ENCODE measurements at regions not wholly inside any gene's neighbourhood (a gene's known extent, or its start where the extent isn't known, plus 50 kb on each side); places are given as distances from the start of the nearest gene placed in this dataset.
"Not testable (repeated sequence)": the region's sequence is repeated elsewhere in the genome, so short reads cannot be mapped to it uniquely, and the experiment has no call there.

DNA sequence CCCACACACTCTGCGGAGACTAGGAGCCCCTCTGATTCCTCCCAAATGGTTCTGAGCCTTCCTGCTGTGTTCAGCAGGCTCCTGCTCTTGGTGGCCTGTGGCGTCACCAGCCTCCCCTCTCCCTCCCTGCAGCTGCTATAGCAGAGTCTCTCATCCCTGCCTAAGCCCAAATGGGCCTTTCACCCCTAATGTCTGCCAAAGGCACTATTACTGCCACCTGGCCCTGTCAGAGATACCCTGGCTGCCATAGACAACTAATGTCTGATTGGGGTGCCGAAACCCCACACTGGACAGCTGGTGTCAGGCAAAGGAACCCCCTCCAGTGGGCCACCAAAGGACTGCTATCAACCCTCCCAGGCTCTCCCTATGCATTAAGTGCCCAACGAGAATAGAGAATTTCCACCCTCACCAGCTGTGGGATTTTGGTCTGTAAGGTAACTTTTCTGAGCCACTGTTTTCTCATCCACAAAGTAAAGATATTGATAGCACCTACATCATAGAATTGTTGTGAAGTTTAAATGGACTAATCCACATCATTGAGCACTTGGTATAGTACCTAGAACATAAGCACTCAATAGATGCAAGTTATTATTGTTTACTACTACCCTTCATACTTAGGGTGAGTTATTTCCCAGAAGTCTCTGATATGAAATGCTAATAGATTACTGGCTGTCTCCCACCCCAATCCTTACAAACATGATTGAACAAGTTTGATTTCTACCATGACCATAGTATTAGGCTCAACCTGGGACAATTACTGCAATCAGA is 421.3 kb downstream of the MID1IP1 start:
- no peak for DNase-seq (ENCODE audit: low read depth)

DNA sequence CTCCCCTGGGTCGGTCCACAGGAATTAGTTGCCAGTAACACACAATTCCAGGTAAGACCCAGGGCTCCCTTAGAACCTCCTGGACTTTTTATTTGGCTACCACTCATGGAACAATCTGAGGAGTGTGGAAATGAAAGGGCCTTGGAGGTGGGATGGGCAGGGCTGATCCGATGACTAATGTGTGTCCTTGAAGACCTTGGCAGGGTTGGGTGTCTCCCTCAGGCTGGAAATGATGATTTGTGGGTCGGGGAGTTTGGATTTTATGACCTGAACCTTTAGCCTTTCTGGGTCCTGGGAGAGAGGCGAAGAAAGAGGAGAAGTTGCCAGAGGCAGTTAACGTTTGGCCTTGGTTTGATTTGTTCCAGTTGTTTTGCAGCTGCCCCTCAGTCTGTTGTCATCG is 425.0 kb downstream of the MID1IP1 start:
- DNase-seq (ENCODE audit: low read depth): no peak

DNA sequence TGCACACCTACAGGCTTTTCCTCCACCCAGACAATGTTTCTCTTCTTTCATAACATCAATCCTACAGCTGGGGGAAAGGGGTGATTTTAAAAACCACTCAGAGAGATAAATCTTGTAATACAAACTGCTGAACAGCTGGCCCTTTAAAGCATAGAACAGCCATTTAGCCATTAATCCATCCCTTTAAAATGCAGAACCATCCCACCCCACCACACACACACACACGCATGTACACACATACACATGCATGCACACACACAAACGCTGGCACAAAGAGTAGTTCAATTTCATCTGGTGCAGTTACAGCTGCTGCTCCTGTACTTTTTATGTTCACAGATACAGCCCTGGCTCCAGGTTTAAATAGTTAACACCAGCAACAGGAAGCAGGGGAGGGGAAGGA is 426.1 kb downstream of the MID1IP1 start:
- DNase-seq (ENCODE audit: low read depth): no peak

DNA sequence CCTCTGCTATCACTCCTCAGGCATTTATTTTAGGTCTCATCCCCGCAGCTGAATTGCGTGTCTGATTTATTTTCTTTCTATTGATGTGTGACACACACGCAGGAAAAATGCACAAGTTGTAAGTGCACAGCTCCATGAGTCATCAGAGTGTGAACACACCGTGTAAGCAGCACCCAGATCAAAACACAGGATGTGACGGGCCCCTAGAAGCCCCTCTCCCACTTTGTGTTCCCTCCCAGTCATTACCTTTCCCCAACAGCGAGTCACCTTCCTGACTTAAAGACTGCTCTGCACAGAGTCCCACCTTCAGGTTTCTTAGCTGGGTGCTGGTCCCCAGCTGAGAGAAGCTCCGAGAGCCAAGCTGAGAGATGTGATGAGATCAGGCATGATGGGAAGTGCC is 436.7 kb downstream of the MID1IP1 start:
- DNase-seq (ENCODE audit: low read depth): no peak

DNA sequence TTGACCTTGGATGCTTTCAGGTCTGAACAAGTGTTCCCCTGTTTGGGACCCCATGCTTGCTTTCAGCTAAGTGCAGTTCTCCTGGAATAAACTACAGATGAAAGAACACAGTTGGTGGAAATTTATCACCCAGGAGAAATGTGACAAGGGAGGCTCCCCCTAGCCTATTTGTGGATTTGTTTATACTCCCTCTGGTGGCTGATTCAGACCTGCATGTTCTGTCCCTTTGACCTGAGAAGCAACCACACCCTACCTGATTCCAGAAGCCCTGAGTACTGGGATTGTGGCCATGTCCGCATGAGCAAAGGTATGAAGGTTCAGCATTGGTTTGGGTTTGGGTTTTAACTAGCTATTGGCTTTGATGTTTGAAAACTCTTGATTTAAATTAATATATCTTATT is 440.9 kb downstream of the MID1IP1 start:
- DNase-seq (ENCODE audit: low read depth): peak; percentile 4

DNA sequence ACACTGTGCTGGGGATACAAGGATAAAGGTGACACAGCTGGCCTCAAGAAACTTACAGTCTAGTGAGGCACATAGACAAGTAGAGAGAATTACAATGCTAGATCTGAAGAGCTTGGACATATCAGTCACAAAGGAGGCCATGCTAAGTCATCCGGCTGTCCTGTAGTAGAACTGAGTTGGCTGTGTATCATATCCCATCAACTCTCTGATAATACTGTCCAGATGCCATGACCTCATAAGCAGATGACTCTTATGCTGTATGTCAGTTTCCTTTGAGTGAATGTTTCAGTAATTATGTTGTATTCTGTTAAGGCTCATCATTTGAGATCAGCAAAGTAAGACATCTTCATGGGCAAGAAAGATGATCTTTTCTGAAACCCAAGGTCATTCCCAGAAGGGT is 442.9 kb downstream of the MID1IP1 start:
- DNase-seq (ENCODE audit: low read depth): no peak

DNA sequence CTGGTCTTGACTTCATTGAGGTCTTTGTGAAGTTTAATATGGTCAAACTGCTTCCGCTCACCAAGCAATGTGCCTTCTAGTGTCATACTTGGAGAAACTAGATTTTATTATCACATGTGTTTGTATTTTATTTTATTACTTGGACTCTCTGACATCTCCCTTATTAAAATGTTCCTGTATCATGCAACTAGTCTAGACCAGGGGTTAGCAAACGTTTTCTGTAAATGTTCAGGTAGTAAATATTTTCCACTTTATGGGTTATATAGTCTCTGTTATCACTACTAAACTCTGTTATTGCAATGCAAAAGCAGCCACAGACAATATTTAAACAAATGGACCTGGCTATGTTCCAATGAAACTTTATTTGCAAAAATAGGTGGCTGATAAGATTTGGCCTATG is 443.8 kb downstream of the MID1IP1 start:
- DNase-seq (ENCODE audit: low read depth): no peak

DNA sequence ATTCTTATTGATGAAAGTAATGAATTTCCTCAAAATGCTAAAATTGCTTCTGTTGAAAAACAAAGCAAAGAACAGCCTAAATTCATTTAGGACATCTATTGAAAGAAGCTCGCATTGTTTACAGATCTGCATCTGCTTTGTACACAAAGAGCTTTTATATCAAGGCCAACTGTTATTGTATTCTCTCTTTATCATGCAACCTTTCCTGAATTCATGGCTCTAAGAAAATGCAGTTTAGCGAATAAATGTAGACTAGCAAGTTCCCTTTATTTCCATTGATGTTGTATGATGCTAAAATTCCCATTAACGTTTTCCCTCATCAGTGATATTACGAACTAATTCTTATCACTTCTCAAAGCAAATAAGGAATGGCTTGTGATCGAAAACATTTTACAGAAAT is 446.3 kb downstream of the MID1IP1 start:
- no peak for DNase-seq (ENCODE audit: low read depth)

DNA sequence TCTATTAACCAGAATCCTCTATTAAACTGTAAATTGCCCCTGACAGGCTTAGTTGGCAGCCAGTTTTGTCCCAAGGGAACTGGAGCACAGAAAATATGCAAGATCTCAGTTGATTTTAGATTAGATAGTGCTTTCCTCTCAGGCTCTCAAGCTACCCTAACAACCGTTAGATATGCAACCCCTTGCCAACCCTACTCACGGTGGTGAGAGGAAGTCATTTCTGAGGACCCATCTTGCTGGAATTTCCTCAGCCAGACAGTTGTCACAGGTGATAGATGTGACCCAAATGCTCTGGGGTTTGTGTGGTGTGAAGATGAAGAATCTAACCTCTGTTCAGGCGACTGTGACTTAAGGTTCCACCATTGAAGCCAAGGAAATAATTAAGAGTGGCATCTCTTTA is 447.1 kb downstream of the MID1IP1 start:
- no peak for DNase-seq (ENCODE audit: low read depth)

DNA sequence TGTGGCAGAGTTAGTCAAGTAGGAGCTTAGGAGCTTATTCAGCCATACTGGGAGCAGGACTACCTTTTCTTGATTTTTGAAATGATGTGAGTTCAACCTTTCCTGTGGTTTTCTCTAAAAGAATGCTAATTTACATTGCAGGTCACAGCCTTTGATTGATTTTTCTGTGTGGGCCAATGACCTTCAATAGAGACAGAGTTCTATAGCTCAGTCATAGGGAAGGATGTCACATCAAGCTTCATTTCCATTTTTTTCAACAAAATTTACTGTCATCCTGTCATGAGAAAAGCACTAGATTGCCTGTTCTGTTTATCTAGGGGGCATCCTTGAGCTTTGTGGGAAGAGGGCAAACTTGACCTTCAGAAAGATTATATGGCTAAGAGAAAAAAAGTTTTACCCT is 448.7 kb downstream of the MID1IP1 start:
- no peak for DNase-seq (ENCODE audit: low read depth)

DNA sequence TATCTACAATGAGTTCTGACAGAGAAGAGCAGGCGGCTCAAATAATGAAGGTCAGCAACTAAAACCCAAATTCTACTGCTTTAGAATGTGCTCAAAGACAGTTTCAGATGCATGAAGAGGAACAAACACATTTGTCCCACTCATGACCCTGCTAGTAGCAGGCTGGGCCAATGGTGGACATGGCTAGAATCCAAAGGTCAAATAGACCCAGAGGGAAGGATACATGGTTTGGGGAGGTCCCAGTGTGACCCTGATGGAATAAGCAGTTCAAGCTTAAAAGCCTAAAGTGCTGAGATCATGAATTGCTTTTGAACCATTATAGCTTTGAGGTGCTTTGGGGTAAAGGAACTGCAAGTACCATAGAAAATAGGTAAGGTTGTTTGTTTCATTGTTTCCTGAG is 450.7 kb downstream of the MID1IP1 start:
- DNase-seq (ENCODE audit: low read depth): no peak

DNA sequence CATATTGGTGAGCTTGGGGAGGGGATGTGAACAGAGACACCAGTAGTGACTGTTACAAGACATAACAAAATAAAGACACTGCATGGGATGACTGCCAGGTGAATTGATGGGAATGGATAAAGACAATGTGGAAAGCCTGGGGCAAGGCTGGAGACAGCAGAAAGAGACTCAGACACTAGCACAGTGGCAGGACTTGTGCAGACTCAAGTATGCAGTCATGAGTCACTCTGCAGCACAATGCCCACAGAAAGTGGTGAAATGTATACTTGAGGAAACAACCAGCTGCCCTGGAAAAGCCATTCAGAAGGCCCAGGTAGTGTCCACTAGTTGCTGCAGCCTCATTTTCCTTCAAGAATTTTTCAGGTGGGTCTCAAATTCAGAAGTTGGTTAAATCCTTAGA is 452.3 kb downstream of the MID1IP1 start:
- DNase-seq (ENCODE audit: low read depth): peak; percentile 1

DNA sequence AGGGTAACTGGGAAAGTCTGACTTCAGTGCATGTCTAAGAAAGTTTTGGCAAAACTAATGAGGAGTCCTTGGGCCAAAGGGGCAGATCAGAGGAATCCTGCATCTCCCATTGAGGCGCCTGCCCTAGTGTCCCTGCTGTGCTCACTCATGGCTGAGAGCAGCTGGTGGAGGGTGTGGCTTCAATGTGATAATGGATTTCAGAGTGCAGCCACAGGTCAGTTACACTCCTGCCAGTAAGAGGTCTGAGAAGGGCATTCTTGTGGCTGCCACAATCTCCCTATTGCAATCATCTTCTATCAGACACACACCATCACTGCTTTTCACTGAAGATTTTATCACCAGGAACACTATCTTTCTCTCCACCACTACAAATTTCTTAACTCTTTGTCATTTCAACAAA is 457.1 kb downstream of the MID1IP1 start:
- no peak for DNase-seq (ENCODE audit: low read depth)

DNA sequence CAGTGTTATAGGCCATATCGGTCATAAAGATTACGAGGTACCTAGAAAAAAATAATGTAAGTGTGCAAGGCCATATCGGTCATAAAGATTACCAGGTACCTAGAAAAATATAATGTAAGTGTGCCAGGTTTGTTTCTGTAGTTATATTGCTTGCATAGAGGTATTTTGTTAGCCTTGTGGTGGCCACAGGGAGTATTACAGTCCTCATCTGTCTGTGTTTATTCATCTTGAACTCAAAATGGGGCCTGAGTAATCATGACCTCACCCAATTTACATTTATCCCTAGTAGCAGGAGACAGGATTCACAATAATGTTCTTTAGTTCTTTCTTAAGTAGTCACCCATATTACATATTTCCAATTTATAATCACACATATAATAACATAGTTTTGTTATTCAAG is 459.7 kb downstream of the MID1IP1 start:
- no peak for DNase-seq (ENCODE audit: low read depth)

DNA sequence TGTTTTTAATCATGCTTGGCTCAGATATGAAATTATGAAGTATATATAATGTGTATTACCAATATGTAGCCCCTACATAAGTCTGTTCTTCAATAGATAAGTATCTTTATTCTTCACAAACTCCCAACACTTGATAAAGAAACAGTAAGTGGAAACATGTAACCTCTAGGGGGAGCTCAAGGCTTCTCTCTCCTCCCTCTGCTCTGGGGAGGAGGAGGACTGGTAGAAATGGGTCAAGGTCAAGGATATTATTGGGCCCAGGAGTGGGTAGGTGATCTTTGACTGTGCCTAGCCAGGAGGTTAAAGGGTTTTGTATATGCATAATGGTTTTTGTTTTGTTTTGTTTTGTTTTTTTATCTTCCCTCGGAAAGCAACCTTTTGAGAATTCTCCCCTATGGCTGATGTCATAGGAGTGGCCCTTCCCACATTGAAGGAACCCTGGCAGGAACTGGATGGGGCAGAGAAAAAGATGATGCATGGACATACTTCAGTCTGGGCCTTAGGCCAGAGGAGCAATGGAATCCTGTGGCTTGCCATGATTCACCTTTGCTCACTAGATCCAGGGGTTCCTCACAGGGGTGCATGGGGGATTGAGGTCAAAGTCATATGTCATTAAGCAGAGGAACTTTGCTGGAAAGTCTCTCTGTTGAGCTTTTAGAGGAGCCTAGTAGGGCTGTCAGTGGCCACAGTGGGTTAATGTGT is 460.3 kb downstream of the MID1IP1 start:
- DNase-seq (ENCODE audit: low read depth): peak; percentile 39

DNA sequence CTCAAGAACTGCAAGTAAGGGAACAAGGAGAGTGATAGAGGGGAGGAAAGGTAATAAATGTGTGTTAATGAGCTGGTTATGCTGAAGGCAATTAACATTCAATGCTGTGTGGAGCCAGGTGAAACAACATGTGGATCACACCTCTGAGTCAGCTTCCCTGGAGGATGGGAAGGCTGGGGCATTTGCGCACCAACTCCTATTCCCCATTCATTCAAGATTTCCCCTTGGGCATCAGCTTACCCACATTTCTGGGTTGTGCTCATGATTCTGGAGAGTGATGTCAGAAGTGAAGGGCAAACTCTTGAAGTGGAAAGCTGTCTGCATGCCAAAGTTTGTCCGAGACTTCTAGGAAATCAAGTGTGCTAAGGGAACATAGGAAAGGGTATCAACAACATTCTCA is 461.4 kb downstream of the MID1IP1 start:
- DNase-seq (ENCODE audit: low read depth): no peak

DNA sequence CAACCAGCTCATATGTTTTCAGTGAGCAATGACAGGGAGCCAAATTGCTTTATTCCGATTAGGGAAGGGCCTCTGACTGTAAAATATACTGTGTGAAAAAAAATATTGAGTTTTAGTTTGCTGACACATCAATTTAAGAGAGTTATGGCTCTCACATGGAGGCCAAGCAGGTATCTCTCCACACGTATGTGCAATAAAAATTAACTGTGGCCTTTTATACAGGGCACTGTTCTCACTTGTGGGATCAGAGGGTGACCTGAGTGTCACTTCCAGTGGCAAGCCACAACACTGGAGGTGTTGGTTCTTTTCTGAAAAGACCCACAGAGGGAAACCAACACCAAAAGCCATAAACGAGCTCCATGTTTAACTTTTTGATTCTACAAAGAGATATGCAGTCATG is 462.8 kb downstream of the MID1IP1 start:
- no peak for DNase-seq (ENCODE audit: low read depth)

DNA sequence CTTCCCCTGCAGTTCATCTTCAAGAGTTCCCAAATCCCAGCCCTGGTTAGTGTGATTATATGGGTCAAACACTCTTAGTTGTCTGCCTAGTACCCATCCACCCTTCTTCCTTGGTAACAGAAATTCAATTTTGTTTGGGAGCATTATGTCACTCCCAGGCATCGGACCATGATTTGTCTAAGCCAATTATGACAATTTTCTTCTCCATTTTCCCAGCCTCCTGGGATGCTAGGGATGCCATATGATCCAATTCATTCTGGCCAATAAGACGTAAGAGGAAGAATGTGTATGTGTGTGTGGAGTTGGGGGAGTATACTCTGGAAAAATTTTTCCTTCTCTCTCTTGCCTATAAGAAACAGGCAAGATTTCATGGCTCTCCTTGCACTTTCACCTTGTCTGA is 465.9 kb downstream of the MID1IP1 start:
- no peak for DNase-seq (ENCODE audit: low read depth)

DNA sequence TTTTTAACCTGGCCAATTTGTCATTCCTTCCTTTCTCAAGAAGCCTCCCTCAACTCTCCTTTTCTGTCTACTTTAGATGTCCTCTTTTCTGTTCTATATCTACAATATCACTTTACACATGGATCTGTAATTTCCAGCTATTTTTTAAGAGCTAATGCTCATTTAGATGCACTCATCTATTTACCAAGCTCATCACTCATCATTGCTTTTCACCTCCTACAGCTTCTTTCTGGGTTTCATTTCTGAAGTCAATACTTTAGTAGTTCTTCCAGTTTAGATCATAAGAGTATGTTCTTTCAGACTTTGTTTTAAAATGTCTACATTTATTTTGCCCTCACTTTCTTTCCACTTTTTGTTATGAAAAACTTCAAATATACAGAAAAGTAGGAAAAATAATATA is 466.9 kb downstream of the MID1IP1 start:
- no peak for DNase-seq (ENCODE audit: low read depth)

DNA sequence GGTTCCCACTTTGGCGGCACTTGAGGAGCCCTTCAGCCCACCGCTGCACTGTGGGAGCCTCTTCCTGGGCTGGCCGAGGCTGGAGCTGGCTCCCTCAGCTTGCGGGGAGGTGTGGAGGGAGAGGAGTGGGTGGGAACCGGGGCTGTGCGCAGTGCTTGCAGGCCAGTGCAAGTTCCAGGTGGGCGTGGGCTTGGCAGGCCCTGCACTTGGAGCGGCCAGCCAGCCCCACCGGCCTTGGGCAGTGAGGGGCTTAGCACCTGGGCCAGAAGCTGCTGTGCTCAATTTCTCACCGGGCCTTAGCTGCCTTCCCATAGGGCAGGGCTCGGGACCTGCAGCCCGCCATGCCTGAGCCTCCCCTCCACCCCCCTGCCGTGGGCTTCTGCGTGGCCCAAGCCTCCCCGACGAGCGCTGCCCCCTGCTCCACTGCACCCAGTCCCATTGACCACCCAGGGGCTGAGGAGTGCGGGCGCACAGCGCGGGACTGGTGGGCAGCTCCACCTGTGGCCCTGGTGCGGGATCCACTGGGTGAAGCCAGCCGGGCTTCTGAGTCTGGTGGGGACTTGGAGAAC is 474.3 kb downstream of the MID1IP1 start:
- no peak for DNase-seq (ENCODE audit: low read depth)

DNA sequence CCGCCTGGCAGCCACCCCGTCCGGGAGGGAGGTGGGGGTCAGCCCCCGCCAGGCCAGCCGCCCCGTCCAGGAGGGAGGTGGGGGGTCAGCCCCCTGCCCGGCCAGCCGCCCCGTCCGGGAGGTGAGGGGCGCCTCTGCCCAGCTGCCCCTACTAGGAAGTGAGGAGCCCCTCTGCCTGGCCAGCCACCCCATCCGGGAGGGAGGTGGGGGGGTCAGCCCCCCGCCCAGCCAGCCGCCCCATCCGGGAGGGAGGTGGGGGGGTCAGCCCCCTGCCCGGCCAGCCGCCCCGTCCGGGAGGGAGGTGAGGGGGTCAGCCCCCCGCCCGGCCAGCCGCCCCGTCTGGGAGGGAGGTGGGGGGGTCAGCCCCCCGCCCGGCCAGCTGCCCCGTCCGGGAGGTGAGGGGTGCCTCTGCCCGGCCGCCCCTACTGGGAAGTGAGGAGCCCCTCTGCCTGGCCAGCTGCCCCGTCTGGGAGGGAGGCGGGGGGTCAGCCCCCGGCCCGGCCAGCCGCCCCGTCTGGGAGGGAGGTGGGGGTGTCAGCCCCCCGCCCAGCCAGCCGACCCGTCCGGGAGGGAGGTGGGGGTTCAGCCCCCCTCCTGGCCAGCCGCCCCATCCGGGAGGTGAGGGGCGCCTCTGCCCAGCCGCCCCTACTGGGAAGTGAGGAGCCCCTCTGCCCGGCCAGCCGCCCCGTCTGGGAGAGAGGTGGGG is 476.6 kb downstream of the MID1IP1 start:
- not testable (repeated sequence) for DNase-seq (ENCODE audit: low read depth)

DNA sequence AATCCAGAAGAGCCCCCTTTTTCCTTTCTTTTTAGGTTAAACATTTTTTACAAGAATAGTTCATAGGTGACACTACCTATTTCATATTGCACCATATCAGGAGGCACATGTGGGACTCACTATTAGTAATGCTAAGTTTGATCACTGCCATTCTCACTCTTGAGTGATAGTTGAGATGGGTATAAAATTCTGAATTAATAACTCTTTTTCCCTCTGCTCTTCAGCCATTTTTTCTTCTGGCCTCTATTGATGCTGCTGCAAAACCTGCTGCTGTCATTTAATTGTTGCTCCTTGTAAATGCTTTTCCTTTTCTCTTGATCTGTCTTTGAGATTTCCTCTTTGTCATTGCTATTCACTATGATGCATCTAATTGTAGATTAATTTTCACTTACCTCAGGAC is 482.0 kb downstream of the MID1IP1 start:
- no peak for DNase-seq (ENCODE audit: low read depth)

DNA sequence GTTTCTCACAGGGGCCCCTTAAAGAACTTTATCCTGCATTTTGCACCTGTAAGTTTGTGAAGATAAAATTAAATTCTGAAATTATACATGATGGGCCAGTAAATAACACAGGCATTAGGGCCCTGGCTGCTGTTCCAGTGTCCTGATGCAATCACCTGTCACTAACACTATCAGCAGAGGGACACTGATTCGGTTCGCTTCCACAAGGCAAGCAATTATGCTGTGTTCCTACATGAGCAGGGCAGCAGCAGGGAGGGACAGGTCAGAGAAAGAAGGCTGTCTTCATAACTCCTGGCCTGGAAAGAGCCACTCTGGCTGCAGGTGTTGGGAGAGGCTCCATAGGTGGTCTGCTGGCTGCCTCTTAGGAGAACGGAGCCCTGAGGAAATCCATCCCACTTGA is 487.3 kb downstream of the MID1IP1 start:
- DNase-seq (ENCODE audit: low read depth): no peak

Measured in EH (cell line).